GM18517 (cell line): ENCODE measurements at regions not wholly inside any gene's neighbourhood (a gene's known extent, or its start where the extent isn't known, plus 50 kb on each side); places are given as distances from the start of the nearest gene placed in this dataset.
"Not testable (repeated sequence)": the region's sequence is repeated elsewhere in the genome, so short reads cannot be mapped to it uniquely, and the experiment has no call there.

Source experiments
- ATAC-seq: cut with Tn5 transposase; IDR thresholded peaks from one replicate; pipeline ENCODE4 v1.9.1; 2021; ENCODE audit warnings: mild to moderate bottlenecking, moderate library complexity; ENCODE audit not compliant: unreplicated experiment

GRCh38 chr18:45339810-45340550, 275.3 kb upstream of the SLC14A2 start:
- no peak for ATAC-seq

DNA sequence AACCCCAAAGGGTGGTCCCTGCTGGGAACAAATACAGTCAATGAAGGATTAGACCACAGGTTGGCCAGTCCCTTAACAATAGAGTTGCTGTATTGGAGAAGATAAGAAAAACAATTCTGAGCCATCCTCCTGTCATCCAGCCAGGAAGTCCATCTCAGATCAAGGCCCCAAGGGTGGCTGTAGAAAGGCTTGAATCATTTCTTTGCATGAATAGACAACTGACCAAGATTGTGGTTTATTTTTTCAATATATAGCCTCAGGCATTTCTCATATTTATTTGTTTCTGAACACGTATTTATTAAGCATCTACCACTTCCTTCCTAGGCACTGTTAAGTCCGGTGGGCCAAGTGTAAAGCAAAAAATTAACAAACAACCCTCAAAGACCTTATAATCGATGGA, 274.4 kb upstream of the SLC14A2 start:
- ATAC-seq, result no peak

- no peak for ATAC-seq
These were observed 273.8 kb upstream of the SLC14A2 start for GRCh38 chr18:45341454-45341853.

GRCh38 chr18:45342166-45342565, 273.1 kb upstream of the SLC14A2 start:
- ATAC-seq, result no peak

- ATAC-seq, result no peak
These were observed 272.6 kb upstream of the SLC14A2 start for GRCh38 chr18:45342653-45343052.

GRCh38 chr18:45343365-45343764, 271.9 kb upstream of the SLC14A2 start:
- no peak for ATAC-seq

GRCh38 chr18:45344680-45345079, 270.6 kb upstream of the SLC14A2 start:
- not testable (repeated sequence) for ATAC-seq

DNA sequence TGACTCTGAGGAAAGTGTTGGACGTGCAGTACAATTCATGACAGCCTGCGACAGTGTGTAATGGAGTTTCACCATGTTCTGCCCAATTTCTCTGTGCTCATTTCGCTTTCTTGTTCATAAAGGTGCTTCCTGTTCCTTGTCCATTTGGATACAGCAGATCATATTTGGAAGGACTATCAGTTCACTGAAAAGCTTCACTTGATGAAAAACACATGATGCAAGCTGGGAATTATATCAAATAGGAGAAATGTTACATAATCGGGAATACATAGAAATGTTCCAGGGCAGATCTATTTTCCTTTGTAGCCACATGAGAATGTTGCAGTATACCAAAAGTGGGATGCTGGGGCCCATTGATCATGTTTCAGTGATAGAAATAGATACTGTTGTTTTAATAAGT, 266.3 kb upstream of the SLC14A2 start:
- no peak for ATAC-seq

GRCh38 chr18:45349467-45349866, 265.8 kb upstream of the SLC14A2 start:
- ATAC-seq, result no peak

DNA sequence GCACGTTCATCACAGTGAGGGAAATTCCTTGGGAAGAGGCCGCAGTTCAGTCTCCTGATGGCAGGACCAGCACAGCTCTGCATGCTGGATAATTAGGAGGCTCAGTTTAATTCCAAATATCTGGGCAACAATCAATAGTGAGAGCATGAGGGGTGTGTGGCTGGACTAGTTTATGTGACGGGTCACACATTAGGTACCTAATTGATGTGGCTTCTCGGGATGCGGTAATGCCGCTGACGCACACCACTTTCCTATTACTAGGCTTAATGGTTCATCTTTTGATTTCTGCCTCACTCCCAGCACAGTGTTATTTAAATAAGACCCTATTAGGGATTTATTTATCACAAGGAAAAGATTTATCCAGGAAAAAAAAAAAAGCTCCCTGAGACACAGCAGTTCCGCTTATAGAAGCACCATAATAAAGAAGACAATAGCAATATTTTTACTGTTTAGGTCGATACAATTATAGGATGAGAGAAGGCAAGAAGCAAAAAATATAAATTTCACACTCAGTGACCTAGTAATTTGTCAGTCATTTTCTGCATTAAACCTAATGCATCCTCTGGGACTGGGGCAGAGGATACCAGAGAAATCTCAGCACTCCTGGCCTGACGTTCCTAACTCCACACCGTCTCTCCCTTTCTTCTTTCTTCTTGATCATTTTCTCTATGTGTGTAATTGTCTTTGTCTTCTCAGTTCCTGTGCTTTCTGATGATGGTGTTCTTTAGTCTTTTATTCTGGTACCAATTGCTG, 264.7 kb upstream of the SLC14A2 start:
- ATAC-seq, result no peak

DNA sequence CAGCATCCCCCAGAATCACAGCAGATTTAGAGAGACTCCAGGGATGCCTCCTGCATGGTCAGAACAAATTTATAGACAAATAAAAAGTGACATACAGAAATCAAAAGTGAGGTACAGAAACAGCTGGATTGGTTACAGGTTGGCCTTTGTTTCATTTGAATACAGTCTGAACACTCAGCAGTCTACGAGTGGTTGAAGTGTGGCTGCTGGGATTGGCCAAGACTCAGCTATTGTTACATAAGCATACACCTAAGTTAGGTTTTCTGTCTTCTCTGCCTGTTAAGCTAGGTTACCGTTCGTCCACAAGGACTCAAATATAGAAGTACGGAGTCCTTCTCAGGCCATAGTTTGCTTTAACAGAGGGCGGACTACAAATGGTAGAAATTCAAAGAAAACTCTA, 262.4 kb upstream of the SLC14A2 start:
- ATAC-seq, result no peak

GRCh38 chr18:45353530-45353929, 261.7 kb upstream of the SLC14A2 start:
- no peak for ATAC-seq

GRCh38 chr18:45355944-45356520, 259.2 kb upstream of the SLC14A2 start:
- no peak for ATAC-seq

GRCh38 chr18:45357686-45358470, 257.4 kb upstream of the SLC14A2 start:
- ATAC-seq, result no peak

- ATAC-seq, result no peak
These were observed 255.8 kb upstream of the SLC14A2 start for GRCh38 chr18:45359275-45360009.

DNA sequence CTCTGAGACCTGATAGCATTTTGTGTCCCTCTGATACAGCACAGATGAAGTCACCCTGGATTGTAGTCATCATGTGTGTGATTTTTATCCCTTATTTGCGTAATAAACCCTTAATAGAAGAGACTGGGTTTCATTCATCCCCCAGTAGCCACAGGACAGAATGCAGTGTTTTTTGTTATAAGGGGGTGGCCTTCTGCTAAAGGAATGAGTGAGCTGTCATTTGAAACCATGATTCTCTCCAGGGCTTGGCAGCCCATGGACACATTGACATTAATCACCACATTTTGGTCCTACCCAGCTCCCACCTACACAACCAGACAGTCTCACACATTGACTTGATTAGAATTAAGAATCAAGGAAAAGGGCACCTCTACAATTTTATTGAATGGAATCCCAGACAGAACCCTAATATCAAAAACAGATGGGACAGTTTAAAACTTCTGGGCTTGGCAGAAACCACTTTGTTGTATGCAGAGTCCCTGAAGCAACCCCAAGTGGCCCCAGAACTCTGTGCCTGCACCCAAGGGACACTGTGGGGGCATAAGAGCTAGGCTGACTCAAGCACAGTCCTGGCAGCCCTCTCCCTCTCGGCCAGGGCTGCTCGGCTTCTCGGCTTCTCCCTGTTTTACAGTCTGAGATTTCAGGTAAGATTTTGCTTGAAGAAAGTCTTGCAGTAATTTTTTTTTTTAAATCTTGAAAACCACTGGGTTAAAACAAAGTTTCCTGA, 254.0 kb upstream of the SLC14A2 start:
- ATAC-seq, result no peak

DNA sequence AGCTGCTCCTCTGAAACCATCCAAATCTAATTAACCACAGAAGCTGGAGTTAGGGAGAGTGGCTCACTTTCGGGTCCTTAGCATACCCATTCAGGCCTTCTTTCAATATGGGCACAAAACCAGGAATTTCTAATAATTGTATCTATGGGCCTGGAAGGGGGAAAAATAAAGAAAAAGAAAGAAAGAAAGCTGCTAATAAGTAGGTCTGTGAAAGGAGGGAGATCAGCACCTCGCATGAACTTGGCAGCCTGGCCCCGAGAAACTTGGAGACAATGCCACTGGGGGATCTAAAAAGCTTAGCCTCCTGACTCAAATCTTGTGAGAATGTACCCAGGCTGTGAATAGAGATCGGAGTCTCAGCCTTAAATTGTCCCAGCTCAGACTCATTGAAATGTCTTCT, 252.1 kb upstream of the SLC14A2 start:
- no peak for ATAC-seq

DNA sequence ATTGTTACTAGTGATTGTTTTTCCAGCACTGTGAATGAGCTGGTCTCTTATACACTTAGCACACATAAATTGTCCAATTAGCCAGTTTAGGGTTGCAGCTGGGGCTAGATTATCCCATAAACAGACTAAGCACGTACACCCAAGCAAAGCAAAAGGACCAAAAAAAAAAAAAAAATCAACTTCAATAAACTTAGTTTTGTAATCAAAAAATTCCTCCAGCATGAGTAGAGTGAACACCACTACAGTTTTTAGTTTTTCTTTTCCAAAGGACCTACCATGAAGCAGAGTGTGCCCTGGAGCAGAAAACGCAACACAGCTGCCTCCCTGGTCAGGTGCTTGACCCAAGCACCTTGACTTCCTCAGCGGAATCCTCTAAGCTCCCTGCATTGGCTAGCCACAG, 249.4 kb upstream of the SLC14A2 start:
- ATAC-seq, result no peak

DNA sequence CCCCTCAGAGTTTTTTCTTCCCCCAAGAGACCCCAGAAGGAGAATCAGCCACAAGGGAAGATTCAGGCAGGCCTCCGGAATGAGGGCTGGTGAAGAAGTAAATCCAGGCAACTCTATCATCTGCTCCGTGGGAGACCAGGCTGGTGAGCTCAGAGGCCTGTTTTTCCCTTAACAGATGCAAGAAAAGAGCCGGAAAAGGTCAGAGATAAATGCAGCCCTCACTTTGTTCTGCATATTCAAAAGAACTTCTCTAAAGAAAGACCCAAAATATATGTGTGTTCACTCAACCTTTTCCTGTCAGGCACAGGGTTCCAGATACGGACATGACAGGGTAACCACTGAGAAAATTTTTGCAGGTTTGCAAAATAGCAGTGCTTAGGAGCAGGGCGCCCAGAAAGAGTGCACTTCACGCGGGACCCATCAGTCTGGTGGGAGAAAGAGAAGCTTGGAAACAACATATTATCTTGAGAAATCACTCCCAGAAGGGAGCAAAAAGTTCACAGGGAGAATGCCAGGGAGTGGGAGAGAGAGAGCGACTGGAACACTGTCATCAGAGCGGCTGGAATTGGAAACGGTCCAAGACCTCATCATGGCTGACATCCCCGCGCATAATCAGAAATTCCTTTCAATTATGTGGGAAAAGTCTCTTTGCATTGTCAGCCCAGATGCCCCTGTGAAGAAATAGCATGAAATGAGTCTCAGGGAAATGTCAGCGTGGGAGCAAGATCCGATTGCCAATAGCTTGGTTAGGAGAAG, 244.8 kb upstream of the SLC14A2 start:
- ATAC-seq, result no peak
